ENCODE measurements at regions not wholly inside any gene's neighbourhood (a gene's known extent, or its start where the extent isn't known, plus 50 kb on each side); places are given as distances from the start of the nearest gene placed in this dataset.

- in situ Hi-C loops (cut with MboI) = no loop called here
- FAIRE-seq = peak; percentile 97
- TF ChIP-seq SETDB1 (IDR thresholded peaks at IDR 0.05; ENCODE audit: low read length) (no peak), PTRF (tag; IDR thresholded peaks at IDR 0.05) (no peak), ZKSCAN8 (CRISPR knock-in tag; IDR thresholded peaks at IDR 0.05) (no peak), ZNF3 (CRISPR knock-in tag; IDR thresholded peaks at IDR 0.05) (no peak), CTBP1 (IDR thresholded peaks at IDR 0.05; ENCODE audit: borderline replicate concordance) (no peak), TEAD1 (CRISPR knock-in tag; IDR thresholded peaks at IDR 0.05) (no peak), ASH1L (IDR thresholded peaks at IDR 0.05; ENCODE audit: borderline replicate concordance, low read depth, partially characterized antibody) (no peak), RBM25 (IDR thresholded peaks at IDR 0.05; ENCODE audit: low read depth, low read length, severe bottlenecking) (peak; percentile 77), NR2C2 (CRISPR knock-in tag; IDR thresholded peaks at IDR 0.05) (no peak), NR2C2 (tag; IDR thresholded peaks at IDR 0.05) (peak; percentile 85), TOE1 (IDR thresholded peaks at IDR 0.05; ENCODE audit: borderline replicate concordance) (peak; percentile 99), TOE1 (CRISPR knock-in tag; IDR thresholded peaks at IDR 0.05; ENCODE audit: borderline replicate concordance, low read depth) (no peak), ZBTB2 (IDR thresholded peaks at IDR 0.05) (no peak), BMI1 (IDR thresholded peaks at IDR 0.05; ENCODE audit: low read length) (no peak), TSC22D4 (tag; IDR thresholded peaks at IDR 0.05) (no peak), USF1 (CRISPR knock-in tag; IDR thresholded peaks at IDR 0.05) (peak; percentile 97), ZNF143 (CRISPR knock-in tag; IDR thresholded peaks at IDR 0.05) (peak; percentile 92), CBFA2T2 (conservative IDR thresholded peaks at IDR 0.05) (peak; percentile 94), HCFC1 (IDR thresholded peaks at IDR 0.05; ENCODE audit: low read depth, low read length) (peak; percentile 90), USF2 (CRISPR knock-in tag; IDR thresholded peaks at IDR 0.05) (peak; percentile 95), ZNF311 (CRISPR knock-in tag; IDR thresholded peaks at IDR 0.05) (no peak), ZNF134 (CRISPR knock-in tag; conservative IDR thresholded peaks at IDR 0.05) (no peak), POLR2G (IDR thresholded peaks at IDR 0.05; ENCODE audit: low read depth, low read length) (no peak)
Measured at GRCh38 chr12:131415781-131416180, 295.1 kb upstream of the SFSWAP start.

More at GRCh38 chr12:131415781-131416180, 295.1 kb upstream of the SFSWAP start:
- ChIA-PET POLR2A (interaction anchor here (1.4 kb wide), 1 partner anchor 10 kb away, joined by 3 read pairs; no protein-coding TSS in a partner anchor), CTCF (ENCODE audit: low intra/inter-chr PET ratio) (no interaction called here)
- no peaks in the 10 kb centered on the region for H3K79me2 ChIP-seq (ENCODE audit: control insufficient read depth, insufficient read depth, low read length)
- peaks cover 2 to 30% of the 10 kb centered on the region in 2 experiments; a peak in 2 of 5 replicates for H3K27me3 ChIP-seq (ENCODE audit: control insufficient read depth in 2 of 2, insufficient read depth in 2 of 2, low read length in 2 of 2)
- H3K4me1 ChIP-seq (replicated peaks in 1 of 2; ENCODE audit: control insufficient read depth in 2 of 2, insufficient read depth in 2 of 2, low read length in 2 of 2) = no peaks in the 10 kb centered on the region
- no peak overlapping the region for H3K9ac ChIP-seq (ENCODE audit: insufficient read depth in 1 of 2, low read depth in 2 of 2, low read length in 2 of 2)
- BruUV-seq (replicated peaks) = no TSS peak
- peak; percentile 67 for ATAC-seq
- no peak overlapping the region for H2AFZ ChIP-seq (ENCODE audit: low read depth, low read length)
- no peak overlapping the region for H3K4me2 ChIP-seq (ENCODE audit: insufficient read depth, low read length)
- WGBS (ENCODE audit: insufficient coverage, low coverage, missing lambda C conversion rate) = 5% methylated on average over 4 of the region's 4 CpGs
- intact Hi-C loops (cut with micrococcal nuclease) = no loop called here
- H4K20me1 ChIP-seq (replicated peaks; ENCODE audit: control insufficient read depth, insufficient read depth, low read length) = no peaks in the 10 kb centered on the region
- H3K9me3 ChIP-seq (replicated peaks; ENCODE audit: control insufficient read depth, insufficient read depth, low read depth, low read length) = no peaks in the 10 kb centered on the region; the same call in 1 of the 2 replicates
- no peak overlapping the region for H3K27ac ChIP-seq (ENCODE audit: extremely low read depth, low read depth, low read length)
- H3K9me1 ChIP-seq (ENCODE audit: control insufficient read depth, insufficient read depth, low read length) = no peaks in the 10 kb centered on the region
- DNase-seq (ENCODE audit: extremely low read depth in 1 of 4, low spot score in 3 of 4) = peak; percentile 70 to 96 (median 94)
- H3K4me3 ChIP-seq = no peak overlapping the region
- no peaks in the 10 kb centered on the region for H3K36me3 ChIP-seq (ENCODE audit: control insufficient read depth, insufficient read depth, low read length)
